ENCODE measurements at regions not wholly inside any gene's neighbourhood (a gene's known extent, or its start where the extent isn't known, plus 50 kb on each side); places are given as distances from the start of the nearest gene placed in this dataset.

DNA sequence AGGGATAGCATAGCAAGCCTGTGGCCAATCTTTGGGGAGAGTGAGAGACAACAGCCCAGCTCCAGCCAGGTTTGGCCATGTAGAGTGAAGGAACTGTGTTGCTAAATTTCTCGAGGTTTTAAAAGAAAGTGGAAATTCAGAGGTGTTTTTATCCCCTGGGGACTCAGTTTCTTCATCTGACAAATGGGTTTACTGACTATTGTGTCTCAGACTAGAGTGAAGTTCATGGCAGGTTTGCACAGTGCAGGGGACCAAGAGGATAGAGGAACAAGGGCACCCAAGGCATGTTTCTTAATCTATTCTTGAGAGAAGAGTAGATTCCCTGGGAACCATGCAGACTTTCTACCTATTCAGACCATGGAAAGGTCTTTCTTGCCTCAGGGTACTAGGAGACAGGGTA lies 555.8 kb upstream of the C16orf82 start:
- H3K4me1 ChIP-seq (ENCODE audit: control insufficient read depth in 3 of 3, insufficient read depth in 2 of 3, low read depth in 1 of 3, low read length in 2 of 3): no peaks in the 10 kb centered on the region
- H3K27ac ChIP-seq (ENCODE audit: low read depth in 1 of 3, low read length in 2 of 3): no peak overlapping the region
- H3K4me3 ChIP-seq (ENCODE audit: low read depth in 1 of 3, low read length in 3 of 3): no peak overlapping the region
- 20 to 46% (median 20%) methylated on average over 1 of the region's 1 CpG for WGBS, 3 donors
- FAIRE-seq (no peak), DNase-seq (no peak)
- H3K27me3 ChIP-seq (ENCODE audit: control insufficient read depth in 3 of 3, insufficient read depth in 3 of 3, low read length in 3 of 3): no peaks in the 10 kb centered on the region
- H3K36me3 ChIP-seq (ENCODE audit: control insufficient read depth in 3 of 3, insufficient read depth in 2 of 3, low read depth in 1 of 3, low read length in 3 of 3): no peaks in the 10 kb centered on the region
- no peaks in the 10 kb centered on the region for H3K9me3 ChIP-seq (ENCODE audit: control insufficient read depth in 2 of 2, insufficient read depth in 1 of 2, low read depth in 1 of 2, low read length in 1 of 2)

- FAIRE-seq: no peak
- Histone ChIP-seq H3K9me3 (ENCODE audit: control insufficient read depth in 2 of 2, insufficient read depth in 1 of 2, low read depth in 1 of 2, low read length in 1 of 2) (no peaks in the 10 kb centered on the region), H3K4me3 (ENCODE audit: low read depth in 1 of 3, low read length in 3 of 3) (no peak overlapping the region)
These were observed 555.3 kb upstream of the C16orf82 start for GRCh38 chr16:26511463-26511862.

DNA sequence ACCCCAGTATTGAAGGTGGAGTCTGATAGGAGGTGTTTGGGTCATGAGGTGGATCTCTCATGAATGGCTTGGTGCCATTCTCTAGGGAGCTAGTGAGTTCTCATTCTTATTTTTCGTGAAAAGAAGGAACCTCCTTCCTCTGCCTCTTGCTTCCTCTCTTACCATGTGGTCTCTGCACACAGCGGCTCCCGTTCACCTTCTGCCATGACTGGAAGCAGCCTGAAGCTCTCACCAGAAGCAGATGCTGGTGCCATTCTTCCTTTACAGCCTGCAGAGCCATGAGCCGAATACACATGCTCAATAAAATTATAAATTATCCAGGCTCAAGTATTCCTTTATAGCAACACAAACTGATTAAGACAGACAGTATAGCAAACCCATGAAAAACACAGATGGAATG lies 545.1 kb upstream of the C16orf82 start:
- H3K4me1 ChIP-seq (ENCODE audit: control insufficient read depth in 3 of 3, insufficient read depth in 2 of 3, low read depth in 1 of 3, low read length in 2 of 3): no peaks in the 10 kb centered on the region
- FAIRE-seq (no peak), DNase-seq (no peak)
- WGBS, 3 donors: 56 to 80% (median 57%) methylated on average over 4 of the region's 4 CpGs
- no peak overlapping the region for H3K27ac ChIP-seq (ENCODE audit: low read depth in 1 of 3, low read length in 2 of 3)
- H3K4me3 ChIP-seq (ENCODE audit: low read depth in 1 of 3, low read length in 3 of 3): no peak overlapping the region
- H3K9me3 ChIP-seq (ENCODE audit: control insufficient read depth in 2 of 2, insufficient read depth in 1 of 2, low read depth in 1 of 2, low read length in 1 of 2): no peaks in the 10 kb centered on the region
- no peaks in the 10 kb centered on the region for H3K36me3 ChIP-seq (ENCODE audit: control insufficient read depth in 3 of 3, insufficient read depth in 2 of 3, low read depth in 1 of 3, low read length in 3 of 3)
- no peaks in the 10 kb centered on the region for H3K27me3 ChIP-seq (ENCODE audit: control insufficient read depth in 3 of 3, insufficient read depth in 3 of 3, low read length in 3 of 3)

More at GRCh38 chr16:26511463-26511862, 555.3 kb upstream of the C16orf82 start:
- Histone ChIP-seq H3K27me3 (ENCODE audit: control insufficient read depth in 3 of 3, insufficient read depth in 3 of 3, low read length in 3 of 3) (no peaks in the 10 kb centered on the region), H3K27ac (ENCODE audit: low read depth in 1 of 3, low read length in 2 of 3) (no peak overlapping the region), H3K4me1 (ENCODE audit: control insufficient read depth in 3 of 3, insufficient read depth in 2 of 3, low read depth in 1 of 3, low read length in 2 of 3) (no peaks in the 10 kb centered on the region), H3K36me3 (ENCODE audit: control insufficient read depth in 3 of 3, insufficient read depth in 2 of 3, low read depth in 1 of 3, low read length in 3 of 3) (no peaks in the 10 kb centered on the region)
- no peak for DNase-seq
- 37 to 54% (median 37%) methylated on average over 6 of the region's 6 CpGs for WGBS, 3 donors

DNA sequence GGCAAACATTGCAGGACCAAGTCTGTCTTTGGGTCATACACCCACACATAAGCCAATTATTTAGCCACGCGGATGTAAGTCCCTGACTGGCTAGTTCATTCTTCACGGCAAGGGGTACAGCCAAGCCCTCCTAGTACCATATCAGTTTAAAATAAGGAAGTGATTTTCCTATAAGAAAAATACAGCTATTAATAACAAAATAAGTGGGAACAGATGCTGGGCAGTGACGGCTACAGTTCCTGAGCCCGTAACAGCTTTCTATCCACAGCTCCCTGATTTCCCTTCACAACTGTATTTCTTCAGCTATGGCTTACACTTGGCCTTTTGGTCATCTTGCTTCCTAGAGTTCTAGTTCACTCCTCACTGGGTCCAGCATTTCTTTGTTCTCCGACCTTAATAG lies 542.4 kb upstream of the C16orf82 start:
- WGBS, 3 donors: 85 to 90% (median 88%) methylated on average over 6 of the region's 6 CpGs
- Histone ChIP-seq H3K27ac (ENCODE audit: low read depth in 1 of 3, low read length in 2 of 3) (no peak overlapping the region), H3K36me3 (ENCODE audit: control insufficient read depth in 3 of 3, insufficient read depth in 2 of 3, low read depth in 1 of 3, low read length in 3 of 3) (no peaks in the 10 kb centered on the region), H3K4me3 (ENCODE audit: low read depth in 1 of 3, low read length in 3 of 3) (no peak overlapping the region), H3K9me3 (ENCODE audit: control insufficient read depth in 2 of 2, insufficient read depth in 1 of 2, low read depth in 1 of 2, low read length in 1 of 2) (no peaks in the 10 kb centered on the region), H3K27me3 (ENCODE audit: control insufficient read depth in 3 of 3, insufficient read depth in 3 of 3, low read length in 3 of 3) (no peaks in the 10 kb centered on the region), H3K4me1 (ENCODE audit: control insufficient read depth in 3 of 3, insufficient read depth in 2 of 3, low read depth in 1 of 3, low read length in 2 of 3) (no peaks in the 10 kb centered on the region)
- no peak for DNase-seq
- no peak for FAIRE-seq

GRCh38 chr16:26524846-26525245 lies 541.9 kb upstream of the C16orf82 start:
- no peak for FAIRE-seq

GRCh38 chr16:26525856-26526255 lies 540.9 kb upstream of the C16orf82 start:
- no peaks in the 10 kb centered on the region for H3K4me1 ChIP-seq (ENCODE audit: control insufficient read depth in 3 of 3, insufficient read depth in 2 of 3, low read depth in 1 of 3, low read length in 2 of 3)
- H3K9me3 ChIP-seq (ENCODE audit: control insufficient read depth in 2 of 2, insufficient read depth in 1 of 2, low read depth in 1 of 2, low read length in 1 of 2): no peaks in the 10 kb centered on the region
- H3K36me3 ChIP-seq (ENCODE audit: control insufficient read depth in 3 of 3, insufficient read depth in 2 of 3, low read depth in 1 of 3, low read length in 3 of 3): no peaks in the 10 kb centered on the region
- DNase-seq (no peak), FAIRE-seq (no peak)
- H3K27ac ChIP-seq (ENCODE audit: low read depth in 1 of 3, low read length in 2 of 3): no peak overlapping the region
- H3K4me3 ChIP-seq (ENCODE audit: low read depth in 1 of 3, low read length in 3 of 3): no peak overlapping the region
- H3K27me3 ChIP-seq (ENCODE audit: control insufficient read depth in 3 of 3, insufficient read depth in 3 of 3, low read length in 3 of 3): no peaks in the 10 kb centered on the region

More at GRCh38 chr16:26524846-26525245, 541.9 kb upstream of the C16orf82 start:
- Histone ChIP-seq H3K9me3 (ENCODE audit: control insufficient read depth in 2 of 2, insufficient read depth in 1 of 2, low read depth in 1 of 2, low read length in 1 of 2) (no peaks in the 10 kb centered on the region), H3K36me3 (ENCODE audit: control insufficient read depth in 3 of 3, insufficient read depth in 2 of 3, low read depth in 1 of 3, low read length in 3 of 3) (no peaks in the 10 kb centered on the region), H3K27me3 (ENCODE audit: control insufficient read depth in 3 of 3, insufficient read depth in 3 of 3, low read length in 3 of 3) (no peaks in the 10 kb centered on the region), H3K4me1 (ENCODE audit: control insufficient read depth in 3 of 3, insufficient read depth in 2 of 3, low read depth in 1 of 3, low read length in 2 of 3) (no peaks in the 10 kb centered on the region), H3K27ac (ENCODE audit: low read depth in 1 of 3, low read length in 2 of 3) (no peak overlapping the region), H3K4me3 (ENCODE audit: low read depth in 1 of 3, low read length in 3 of 3) (no peak overlapping the region)
- WGBS, 3 donors: 80 to 84% (median 80%) methylated on average over 3 of the region's 3 CpGs
- no peak for DNase-seq

- no peak for FAIRE-seq
- no peak for DNase-seq
- H3K27me3 ChIP-seq (ENCODE audit: control insufficient read depth in 3 of 3, insufficient read depth in 3 of 3, low read length in 3 of 3): no peaks in the 10 kb centered on the region
- no peak overlapping the region for H3K4me3 ChIP-seq (ENCODE audit: low read depth in 1 of 3, low read length in 3 of 3)
- H3K4me1 ChIP-seq (ENCODE audit: control insufficient read depth in 3 of 3, insufficient read depth in 2 of 3, low read depth in 1 of 3, low read length in 2 of 3): no peaks in the 10 kb centered on the region
- whole genome bisulfite sequencing, 3 donors: 38 to 74% (median 52%) methylated on average over 1 of the region's 1 CpG
- H3K27ac ChIP-seq (ENCODE audit: low read depth in 1 of 3, low read length in 2 of 3): no peak overlapping the region
- no peaks in the 10 kb centered on the region for H3K9me3 ChIP-seq (ENCODE audit: control insufficient read depth in 2 of 2, insufficient read depth in 1 of 2, low read depth in 1 of 2, low read length in 1 of 2)
- no peaks in the 10 kb centered on the region for H3K36me3 ChIP-seq (ENCODE audit: control insufficient read depth in 3 of 3, insufficient read depth in 2 of 3, low read depth in 1 of 3, low read length in 3 of 3)
These were observed 540.1 kb upstream of the C16orf82 start for GRCh38 chr16:26526633-26527032.

GRCh38 chr16:26530584-26531289 lies 536.0 kb upstream of the C16orf82 start:
- no peak overlapping the region for H3K4me3 ChIP-seq (ENCODE audit: low read depth in 1 of 3, low read length in 3 of 3)
- DNase-seq: no peak
- H3K9me3 ChIP-seq (ENCODE audit: control insufficient read depth in 2 of 2, insufficient read depth in 1 of 2, low read depth in 1 of 2, low read length in 1 of 2): no peaks in the 10 kb centered on the region
- H3K4me1 ChIP-seq (ENCODE audit: control insufficient read depth in 3 of 3, insufficient read depth in 2 of 3, low read depth in 1 of 3, low read length in 2 of 3): no peaks in the 10 kb centered on the region
- WGBS, 3 donors: 52 to 57% (median 53%) methylated on average over 6 of the region's 6 CpGs
- H3K36me3 ChIP-seq (ENCODE audit: control insufficient read depth in 3 of 3, insufficient read depth in 2 of 3, low read depth in 1 of 3, low read length in 3 of 3): no peaks in the 10 kb centered on the region
- no peak for FAIRE-seq
- no peaks in the 10 kb centered on the region for H3K27me3 ChIP-seq (ENCODE audit: control insufficient read depth in 3 of 3, insufficient read depth in 3 of 3, low read length in 3 of 3)
- H3K27ac ChIP-seq (ENCODE audit: low read depth in 1 of 3, low read length in 2 of 3): no peak overlapping the region

DNA sequence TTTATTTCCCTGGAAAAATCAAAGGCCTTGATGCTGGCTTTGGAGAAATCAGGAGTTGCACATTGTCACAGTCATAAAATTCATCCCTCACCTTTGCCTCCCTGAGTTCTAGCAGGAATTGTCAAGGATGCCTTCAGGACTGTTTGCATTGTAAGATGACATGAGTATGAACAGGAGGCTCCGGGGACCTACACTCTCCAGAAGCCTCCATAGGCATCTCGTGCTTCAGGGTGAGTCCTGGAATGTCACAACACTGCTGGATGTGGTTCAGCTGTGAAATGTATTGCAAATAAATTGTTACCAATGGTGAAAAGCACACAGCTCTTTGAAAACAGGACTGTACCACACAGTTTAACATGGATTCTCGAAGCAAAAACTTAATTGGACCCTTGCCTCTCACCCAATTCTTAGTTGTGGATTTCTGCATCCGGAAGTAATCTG lies 535.4 kb upstream of the C16orf82 start:
- FAIRE-seq (no peak), DNase-seq (no peak)
- Histone ChIP-seq H3K4me1 (ENCODE audit: control insufficient read depth in 3 of 3, insufficient read depth in 2 of 3, low read depth in 1 of 3, low read length in 2 of 3) (no peaks in the 10 kb centered on the region), H3K4me3 (ENCODE audit: low read depth in 1 of 3, low read length in 3 of 3) (no peak overlapping the region), H3K36me3 (ENCODE audit: control insufficient read depth in 3 of 3, insufficient read depth in 2 of 3, low read depth in 1 of 3, low read length in 3 of 3) (no peaks in the 10 kb centered on the region), H3K27ac (ENCODE audit: low read depth in 1 of 3, low read length in 2 of 3) (no peak overlapping the region), H3K9me3 (ENCODE audit: control insufficient read depth in 2 of 2, insufficient read depth in 1 of 2, low read depth in 1 of 2, low read length in 1 of 2) (no peaks in the 10 kb centered on the region), H3K27me3 (ENCODE audit: control insufficient read depth in 3 of 3, insufficient read depth in 3 of 3, low read length in 3 of 3) (no peaks in the 10 kb centered on the region)
- WGBS, 3 donors: 49 to 56% (median 52%) methylated on average over 4 of the region's 4 CpGs

Data from small intestine (tissue), 7 donors.